ENCODE measurements at regions not wholly inside any gene's neighbourhood (a gene's known extent, or its start where the extent isn't known, plus 50 kb on each side); places are given as distances from the start of the nearest gene placed in this dataset.

GRCh38 chrY:16486696-16487215 lies 1393.3 kb downstream of the CDY2B start:
- H3K79me1 ChIP-seq (ENCODE audit: low read depth, low read length), result no peaks in the 10 kb centered on the region
- no peaks in the 10 kb centered on the region for H3K4me1 ChIP-seq (replicated peaks in 1 of 4; ENCODE audit: control insufficient read depth in 3 of 4, insufficient read depth in 4 of 4, low read length in 3 of 4)
- no peak overlapping the region for H3K27ac ChIP-seq (ENCODE audit: low read depth, low read length)
- no peaks in the 10 kb centered on the region for H3K23me2 ChIP-seq (ENCODE audit: low read depth, low read length)
- H2BK15ac ChIP-seq (ENCODE audit: low read length), result no peak overlapping the region
- no peak overlapping the region for H4K5ac ChIP-seq (ENCODE audit: insufficient read length, low read depth, low read length)
- H3K79me2 ChIP-seq (ENCODE audit: control insufficient read depth in 1 of 2, insufficient read depth in 2 of 2, low read length in 2 of 2), result no peaks in the 10 kb centered on the region
- WGBS, 2 experiments (ENCODE audit: extremely low coverage in 1 of 2, insufficient coverage in 1 of 2, insufficient read length in 1 of 2, insufficient replicate concordance in 2 of 2, low coverage in 1 of 2, low lambda C conversion rate in 2 of 2, missing lambda C conversion rate in 1 of 2), result 91% methylated on average over 2 of the region's 2 CpGs; no CpG with 5 or more reads in 1 of the 2 experiments
- H3K4ac ChIP-seq (replicated peaks; ENCODE audit: insufficient read length, low read depth, low read length), result no peak overlapping the region
- no peak overlapping the region for H4K91ac ChIP-seq (replicated peaks; ENCODE audit: insufficient read length, low read length)
- ChIA-PET POLR2A (ENCODE audit: partially characterized antibody) (no interaction called here), CTCF (ENCODE audit: partially characterized antibody) (no interaction called here)
- H2BK120ac ChIP-seq (replicated peaks; ENCODE audit: low read depth, low read length), result no peak overlapping the region
- no peaks in the 10 kb centered on the region for H3K36me3 ChIP-seq (ENCODE audit: control insufficient read depth in 2 of 4, insufficient read depth in 4 of 4, low read length in 3 of 4)
- H3K14ac ChIP-seq (ENCODE audit: insufficient read length), result no peak overlapping the region
- no peaks in the 10 kb centered on the region for H3K27me3 ChIP-seq (replicated peaks in 1 of 4; ENCODE audit: control insufficient read depth in 3 of 4, extremely low read depth in 1 of 4, insufficient read depth in 3 of 4, low read length in 3 of 4)
- no peak overlapping the region for H3K4me2 ChIP-seq (ENCODE audit: insufficient read depth in 1 of 2, low read depth in 2 of 2, low read length in 2 of 2)
- no peaks in the 10 kb centered on the region for H3K9me3 ChIP-seq (ENCODE audit: insufficient read depth in 2 of 2, low read depth in 1 of 2, low read length in 1 of 2)
- no peak overlapping the region for H3K18ac ChIP-seq (ENCODE audit: extremely low read depth, low read length)
- H2BK12ac ChIP-seq (ENCODE audit: low read depth, low read length), result no peak overlapping the region
- H2AFZ ChIP-seq (ENCODE audit: low read length), result no peak overlapping the region
- DNase-seq (ENCODE audit: low read depth in 1 of 2, low spot score in 2 of 2) (no peak), FAIRE-seq (no peak)
- no peak overlapping the region for H3K4me3 ChIP-seq (ENCODE audit: extremely low read depth in 1 of 4, insufficient read depth in 2 of 4, low read depth in 3 of 4, low read length in 4 of 4)
- H2BK20ac ChIP-seq (ENCODE audit: low read length), result no peak overlapping the region
- H2AK5ac ChIP-seq (ENCODE audit: low read depth, low read length), result no peak overlapping the region
- H3K56ac ChIP-seq (replicated peaks; ENCODE audit: insufficient read length, low read depth, low read length), result no peak overlapping the region
- no peak overlapping the region for H3K9ac ChIP-seq (replicated peaks in 1 of 4; ENCODE audit: extremely low read depth in 1 of 4, low read depth in 3 of 4, low read length in 3 of 4)
- H4K8ac ChIP-seq (ENCODE audit: extremely low read depth, insufficient read depth, low read length), result no peak overlapping the region
- H2BK5ac ChIP-seq (ENCODE audit: low read depth, low read length), result no peak overlapping the region
- no peak overlapping the region for H3K23ac ChIP-seq (ENCODE audit: insufficient read length)
- H4K20me1 ChIP-seq (replicated peaks in 1 of 2; ENCODE audit: control insufficient read depth in 1 of 2, insufficient read depth in 2 of 2, low read length in 2 of 2), result no peaks in the 10 kb centered on the region
- TF ChIP-seq, protein P1, sequence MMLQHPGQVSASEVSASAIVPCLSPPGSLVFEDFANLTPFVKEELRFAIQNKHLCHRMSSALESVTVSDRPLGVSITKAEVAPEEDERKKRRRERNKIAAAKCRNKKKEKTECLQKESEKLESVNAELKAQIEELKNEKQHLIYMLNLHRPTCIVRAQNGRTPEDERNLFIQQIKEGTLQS (IDR thresholded peaks at IDR 0.05; ENCODE audit: insufficient read depth, low read depth, low read length), result no peak
- TF ChIP-seq YY1 (IDR thresholded peaks at IDR 0.05; ENCODE audit: low read depth, low read length) (no peak), CREB1 (IDR thresholded peaks at IDR 0.05) (no peak), ASH2L (IDR thresholded peaks at IDR 0.05; ENCODE audit: low read length) (no peak), USF2 (IDR thresholded peaks at IDR 0.05; ENCODE audit: low read length) (no peak), SP2 (IDR thresholded peaks at IDR 0.05; ENCODE audit: low read length) (no peak), RNF2 (IDR thresholded peaks at IDR 0.05; ENCODE audit: borderline replicate concordance, low read depth, low read length, missing control alignments, poor library complexity, severe bottlenecking) (no peak), RXRA (IDR thresholded peaks at IDR 0.05; ENCODE audit: insufficient read depth, low read depth, low read length) (no peak), JUND (IDR thresholded peaks at IDR 0.05; ENCODE audit: low read length) (no peak), TAF1 (IDR thresholded peaks at IDR 0.05; ENCODE audit: low read depth, low read length) (no peak), GABPA (IDR thresholded peaks at IDR 0.05; ENCODE audit: borderline replicate concordance, insufficient read depth, low read length) (no peak), KDM5A (IDR thresholded peaks at IDR 0.05; ENCODE audit: low read length) (no peak), ZNF274 (IDR thresholded peaks at IDR 0.05; ENCODE audit: borderline replicate concordance, extremely low read depth, low read length) (no peak), FOSL1 (IDR thresholded peaks at IDR 0.05; ENCODE audit: insufficient read depth, low read depth, low read length) (no peak)
